Adipose tissue (tissue), 3 donors: ENCODE measurements at regions not wholly inside any gene's neighbourhood (a gene's known extent, or its start where the extent isn't known, plus 50 kb on each side); places are given as distances from the start of the nearest gene placed in this dataset.
"Not testable (repeated sequence)": the region's sequence is repeated elsewhere in the genome, so short reads cannot be mapped to it uniquely, and the experiment has no call there.

Experiments
- H3K27ac ChIP-seq: one replicate; pipeline ENCODE4 v1.5.1; 2013; ENCODE audit warnings: low read depth, low read length
- WGBS, 3 donors: extraction: QIAGEN DNeasy Blood & Tissue Kit; methylation state at CpG; one replicate each; pipeline ENCODE4 v1.1.7; 2013; 5-methylcytosine and 5-hydroxymethylcytosine counted together
- donor health status: healthy with polysubstance abuse.
- donor health status: Bipolar disorder and iron deficiency.
- donor health status: healthy.

GRCh38 chr5:82422001-82422740, 144.0 kb upstream of the RPS23 start:
- no peak overlapping the region for H3K27ac ChIP-seq
- WGBS, 3 donors = 28 to 67% (median 64%) methylated on average over 2 of the region's 2 CpGs

- WGBS, 3 donors = 83 to 92% (median 89%) methylated on average over 3 of the region's 3 CpGs
- H3K27ac ChIP-seq = no peak overlapping the region
Measured at GRCh38 chr5:82421119-82421518, 143.0 kb upstream of the RPS23 start.

GRCh38 chr5:82420524-82420923, 142.4 kb upstream of the RPS23 start:
- 68 to 81% (median 79%) methylated on average over 4 of the region's 4 CpGs for WGBS, 3 donors
- H3K27ac ChIP-seq = not testable (repeated sequence)

- 56 to 81% (median 75%) methylated on average over 6 of the region's 6 CpGs for WGBS, 3 donors
- H3K27ac ChIP-seq = no peak overlapping the region
Measured at GRCh38 chr5:82419559-82420332, 141.6 kb upstream of the RPS23 start.

- 41 to 51% (median 48%) methylated on average over 2 of the region's 2 CpGs for WGBS, 3 donors
- H3K27ac ChIP-seq = no peak overlapping the region
Measured at GRCh38 chr5:82418608-82418950, 140.4 kb upstream of the RPS23 start.

GRCh38 chr5:82417776-82418607, 139.8 kb upstream of the RPS23 start:
- 75 to 83% (median 81%) methylated on average over 11 of the region's 11 CpGs for WGBS, 3 donors
- H3K27ac ChIP-seq = no peak overlapping the region

GRCh38 chr5:82416512-82416911, 138.4 kb upstream of the RPS23 start:
- H3K27ac ChIP-seq = no peak overlapping the region
- WGBS, 3 donors = 66 to 88% (median 70%) methylated on average over 4 of the region's 4 CpGs

- H3K27ac ChIP-seq = no peak overlapping the region
Measured at GRCh38 chr5:82414041-82414388, 135.9 kb upstream of the RPS23 start.

- 51 to 52% (median 51%) methylated on average over 7 of the region's 7 CpGs for WGBS, 3 donors
Measured at GRCh38 chr5:82413302-82414040, 135.3 kb upstream of the RPS23 start.

GRCh38 chr5:82408033-82408432, 129.9 kb upstream of the RPS23 start:
- no peak overlapping the region for H3K27ac ChIP-seq
- WGBS, 3 donors = 73 to 89% (median 85%) methylated on average over 3 of the region's 3 CpGs

More at GRCh38 chr5:82413302-82414040, 135.3 kb upstream of the RPS23 start:
- H3K27ac ChIP-seq = no peak overlapping the region

- 41 to 65% (median 57%) methylated on average over 13 of the region's 13 CpGs for WGBS, 3 donors
Measured at GRCh38 chr5:82406205-82406773, 128.1 kb upstream of the RPS23 start.

GRCh38 chr5:82405618-82406204, 127.6 kb upstream of the RPS23 start:
- H3K27ac ChIP-seq = no peak overlapping the region
- WGBS, 3 donors = 81 to 85% (median 83%) methylated on average over 4 of the region's 4 CpGs

More at GRCh38 chr5:82406205-82406773, 128.1 kb upstream of the RPS23 start:
- H3K27ac ChIP-seq = no peak overlapping the region

GRCh38 chr5:82405161-82405560, 127.0 kb upstream of the RPS23 start:
- 56 to 73% (median 58%) methylated on average over 2 of the region's 2 CpGs for WGBS, 3 donors
- no peak overlapping the region for H3K27ac ChIP-seq

GRCh38 chr5:82404382-82404945, 126.3 kb upstream of the RPS23 start:
- no peak overlapping the region for H3K27ac ChIP-seq
- 76 to 91% (median 81%) methylated on average over 3 of the region's 3 CpGs for WGBS, 3 donors

- 80 to 86% (median 85%) methylated on average over 2 of the region's 2 CpGs for WGBS, 3 donors
Measured at GRCh38 chr5:82403724-82404123, 125.6 kb upstream of the RPS23 start.

GRCh38 chr5:82403026-82403425, 124.9 kb upstream of the RPS23 start:
- no peak overlapping the region for H3K27ac ChIP-seq
- 83 to 88% (median 87%) methylated on average over 2 of the region's 2 CpGs for WGBS, 3 donors

More at GRCh38 chr5:82403724-82404123, 125.6 kb upstream of the RPS23 start:
- H3K27ac ChIP-seq = no peak overlapping the region

- H3K27ac ChIP-seq = no peak overlapping the region
- WGBS, 3 donors = 84 to 91% (median 91%) methylated on average over 2 of the region's 2 CpGs
Measured at GRCh38 chr5:82399111-82399510, 121.0 kb upstream of the RPS23 start.
